SU-DHL-6 (cell line): ENCODE measurements at regions not wholly inside any gene's neighbourhood (a gene's known extent, or its start where the extent isn't known, plus 50 kb on each side); places are given as distances from the start of the nearest gene placed in this dataset.

Experiments
- CTCF ChIP-seq: fragments of 200-600 bp; sonication (generic); IDR thresholded peaks from one replicate; pipeline ENCODE4 v1.5.1; 2017; ENCODE audit warnings: antibody characterized with exemption, mild to moderate bottlenecking, low read length, moderate library complexity; ENCODE audit not compliant: insufficient read depth, poor library complexity, severe bottlenecking
- EZH2phosphoT487 ChIP-seq: fragments of 200-600 bp; sonication (generic), shearing (Covaris generic); conservative IDR thresholded peaks from 2 replicates; pipeline ENCODE4 v1.6.1; 2018; ENCODE audit warnings: mild to moderate bottlenecking, antibody characterized with exemption, low read length, moderate library complexity, mixed read lengths

DNA sequence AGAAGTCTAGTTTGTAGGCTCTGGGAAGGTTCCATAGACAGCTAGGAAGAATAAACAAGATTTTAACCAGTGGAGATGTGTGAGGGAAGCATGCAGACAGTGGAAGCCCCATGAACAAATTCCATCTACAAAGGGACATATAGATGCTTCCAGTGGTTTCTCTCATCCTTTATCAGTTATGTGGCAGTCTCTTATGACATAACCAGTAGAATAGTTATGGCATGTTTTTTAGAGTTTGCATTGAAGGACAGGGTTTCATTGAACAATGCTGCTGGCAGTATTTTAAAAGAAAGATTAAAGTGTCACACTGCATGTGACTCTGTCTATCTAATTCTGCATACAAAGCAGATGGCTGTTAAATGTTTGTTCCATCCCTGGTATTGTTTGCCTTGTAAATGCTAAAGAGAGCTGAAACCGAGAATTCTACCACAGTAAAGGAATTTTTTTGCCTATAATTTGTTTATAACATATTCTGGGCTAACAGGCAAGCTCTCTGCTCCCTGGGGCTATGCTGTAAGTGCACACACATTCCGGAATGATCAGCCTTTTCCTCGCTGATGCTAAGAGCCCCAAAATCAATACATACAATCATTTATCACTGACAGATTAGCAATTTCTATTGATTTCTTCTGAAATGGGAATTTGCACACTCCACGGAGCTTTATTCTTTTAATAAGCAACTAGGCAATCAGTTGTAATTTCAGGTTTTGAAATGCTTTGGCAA lies 76.8 kb upstream of the PELI1 start:
- TF ChIP-seq CTCF (no peak), EZH2phosphoT487 (no peak)
